Uterus (tissue), 2 donors: ENCODE measurements at regions not wholly inside any gene's neighbourhood (a gene's known extent, or its start where the extent isn't known, plus 50 kb on each side); places are given as distances from the start of the nearest gene placed in this dataset.

Experiments used
- POLR2A ChIP-seq, 2 donors: fragments of 450-650 bp; IDR thresholded peaks; one replicate each; pipeline ENCODE4 v1.6.1; 2016; ENCODE audit warnings: antibody characterized with exemption in 2 of 2, mild to moderate bottlenecking in 1 of 2, moderate library complexity in 1 of 2
- TF ChIP-seq, protein P1 (sequence below), 4 experiments: fragments of 200-600 bp in 2 of 4; fragments of 450-650 bp in 2 of 4; sonication (generic) in 2 of 4; IDR thresholded peaks; one replicate each; pipeline ENCODE4 v1.5.1; 2016 to 2019; ENCODE audit warnings: antibody characterized with exemption in 4 of 4, mild to moderate bottlenecking in 2 of 4, moderate library complexity in 1 of 4

DNA sequence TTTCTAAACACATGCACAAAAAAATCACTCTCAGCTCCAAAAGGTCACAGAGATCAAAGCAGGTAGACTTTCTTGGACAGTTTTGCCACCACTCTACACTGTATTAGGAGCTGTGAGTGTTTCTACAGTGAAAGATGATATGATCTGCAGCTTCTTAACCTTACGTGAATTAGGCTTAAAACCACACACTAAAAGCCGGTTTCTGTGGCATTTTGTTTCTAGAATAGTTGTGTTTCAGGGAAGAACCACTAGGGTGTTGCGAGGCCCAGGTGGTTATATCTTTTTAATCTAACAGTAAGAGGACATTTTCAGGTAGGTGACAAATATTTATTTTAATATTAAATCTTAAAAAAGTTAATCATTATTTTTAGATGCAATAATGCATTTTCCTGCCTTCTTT, 216.4 kb downstream of the KLF5 start:
- TF ChIP-seq, protein P1, sequence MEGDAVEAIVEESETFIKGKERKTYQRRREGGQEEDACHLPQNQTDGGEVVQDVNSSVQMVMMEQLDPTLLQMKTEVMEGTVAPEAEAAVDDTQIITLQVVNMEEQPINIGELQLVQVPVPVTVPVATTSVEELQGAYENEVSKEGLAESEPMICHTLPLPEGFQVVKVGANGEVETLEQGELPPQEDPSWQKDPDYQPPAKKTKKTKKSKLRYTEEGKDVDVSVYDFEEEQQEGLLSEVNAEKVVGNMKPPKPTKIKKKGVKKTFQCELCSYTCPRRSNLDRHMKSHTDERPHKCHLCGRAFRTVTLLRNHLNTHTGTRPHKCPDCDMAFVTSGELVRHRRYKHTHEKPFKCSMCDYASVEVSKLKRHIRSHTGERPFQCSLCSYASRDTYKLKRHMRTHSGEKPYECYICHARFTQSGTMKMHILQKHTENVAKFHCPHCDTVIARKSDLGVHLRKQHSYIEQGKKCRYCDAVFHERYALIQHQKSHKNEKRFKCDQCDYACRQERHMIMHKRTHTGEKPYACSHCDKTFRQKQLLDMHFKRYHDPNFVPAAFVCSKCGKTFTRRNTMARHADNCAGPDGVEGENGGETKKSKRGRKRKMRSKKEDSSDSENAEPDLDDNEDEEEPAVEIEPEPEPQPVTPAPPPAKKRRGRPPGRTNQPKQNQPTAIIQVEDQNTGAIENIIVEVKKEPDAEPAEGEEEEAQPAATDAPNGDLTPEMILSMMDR (IDR thresholded peaks at IDR 0.05) = no peak
- no peak for TF ChIP-seq POLR2A (IDR thresholded peaks at IDR 0.05)
